GM06990 (cell line): ENCODE measurements at regions not wholly inside any gene's neighbourhood (a gene's known extent, or its start where the extent isn't known, plus 50 kb on each side); places are given as distances from the start of the nearest gene placed in this dataset.
"Not testable (repeated sequence)": the region's sequence is repeated elsewhere in the genome, so short reads cannot be mapped to it uniquely, and the experiment has no call there.

Experiments used
- DNase-seq: peaks from one replicate; pipeline ENCODE4 v3.0.0-alpha.2; 2011; ENCODE audit not compliant: insufficient read length; ENCODE audit errors: extremely low read depth
- H3K27me3 ChIP-seq: replicated peaks from 2 replicates; pipeline ENCODE4 v1.6.0; 2011; ENCODE audit warnings: low read length; ENCODE audit not compliant: control insufficient read depth, insufficient read depth
- H3K36me3 ChIP-seq: 2 replicates; pipeline ENCODE4 v1.5.1; 2011; ENCODE audit warnings: low read length; ENCODE audit not compliant: control insufficient read depth, insufficient read depth
- H3K4me3 ChIP-seq: replicated peaks from 2 replicates; pipeline ENCODE4 v1.5.1; 2011; ENCODE audit warnings: low read depth, mild to moderate bottlenecking, control low read depth, low read length
- CTCF ChIP-seq: IDR thresholded peaks from 2 replicates; pipeline ENCODE4 v1.5.1; 2011; ENCODE audit warnings: low read length, control low read depth, mild to moderate bottlenecking, inconsistent platforms; ENCODE audit not compliant: insufficient read depth, poor library complexity, severe bottlenecking

GRCh38 chr14:21822109-21822508 is 148.5 kb upstream of the OR4E1 start:
- TF ChIP-seq CTCF = no peak
- H3K27me3 ChIP-seq = no peaks in the 10 kb centered on the region

GRCh38 chr14:21820631-21821030 is 147.0 kb upstream of the OR4E1 start:
- no peak overlapping the region for H3K4me3 ChIP-seq
- TF ChIP-seq CTCF = no peak
- DNase-seq = no peak

More at GRCh38 chr14:21822109-21822508, 148.5 kb upstream of the OR4E1 start:
- no peak for DNase-seq
- no peak overlapping the region for H3K4me3 ChIP-seq
- no peaks in the 10 kb centered on the region for H3K36me3 ChIP-seq

GRCh38 chr14:21819891-21820290 is 146.3 kb upstream of the OR4E1 start:
- H3K27me3 ChIP-seq, H3K36me3 ChIP-seq, DNase-seq, H3K4me3 ChIP-seq: not testable (repeated sequence)

More at GRCh38 chr14:21820631-21821030, 147.0 kb upstream of the OR4E1 start:
- H3K27me3 ChIP-seq = no peaks in the 10 kb centered on the region
- no peaks in the 10 kb centered on the region for H3K36me3 ChIP-seq

- not testable (repeated sequence) for H3K27me3 ChIP-seq, H3K4me3 ChIP-seq, H3K36me3 ChIP-seq, DNase-seq
Measured at GRCh38 chr14:21817010-21817409, 143.4 kb upstream of the OR4E1 start.

GRCh38 chr14:21807975-21808374 is 134.4 kb upstream of the OR4E1 start:
- no peaks in the 10 kb centered on the region for H3K27me3 ChIP-seq
- no peaks in the 10 kb centered on the region for H3K36me3 ChIP-seq
- H3K4me3 ChIP-seq = no peak overlapping the region
- DNase-seq = no peak
- no peak for TF ChIP-seq CTCF

GRCh38 chr14:21804981-21805380 is 131.4 kb upstream of the OR4E1 start:
- no peak for DNase-seq
- TF ChIP-seq CTCF = no peak
- no peak overlapping the region for H3K4me3 ChIP-seq
- H3K36me3 ChIP-seq = no peaks in the 10 kb centered on the region
- no peaks in the 10 kb centered on the region for H3K27me3 ChIP-seq

- DNase-seq = no peak
- Histone ChIP-seq H3K4me3 (no peak overlapping the region), H3K36me3 (no peaks in the 10 kb centered on the region), H3K27me3 (no peaks in the 10 kb centered on the region)
- TF ChIP-seq CTCF = no peak
Measured at GRCh38 chr14:21802441-21802840, 128.8 kb upstream of the OR4E1 start.
